Left ventricle myocardium superior (tissue), 1 donor: ENCODE measurements at regions not wholly inside any gene's neighbourhood (a gene's known extent, or its start where the extent isn't known, plus 50 kb on each side); places are given as distances from the start of the nearest gene placed in this dataset.
A peak's percentile ranks its signal among the peaks of the same experiment; 100 is the strongest.

Experiments used
- ATAC-seq: fragments of 200-7000 bp; cut with Tn5 transposase; one replicate; pipeline ENCODE4 v1.9.1; 2020; ENCODE audit warnings: mild to moderate bottlenecking, moderate library complexity
- DNase-seq: peaks from one replicate; pipeline ENCODE4 v3.0.0-alpha.2; 2020
- intact Hi-C: fragments of 100-400 bp; cut with micrococcal nuclease; formaldehyde crosslinking; loops from one replicate; pipeline ENCODE4 v1.11.0; 2022
- donor health status: DM: no; HTN: yes; CAD: no; lungs with severe emphysema.

DNA sequence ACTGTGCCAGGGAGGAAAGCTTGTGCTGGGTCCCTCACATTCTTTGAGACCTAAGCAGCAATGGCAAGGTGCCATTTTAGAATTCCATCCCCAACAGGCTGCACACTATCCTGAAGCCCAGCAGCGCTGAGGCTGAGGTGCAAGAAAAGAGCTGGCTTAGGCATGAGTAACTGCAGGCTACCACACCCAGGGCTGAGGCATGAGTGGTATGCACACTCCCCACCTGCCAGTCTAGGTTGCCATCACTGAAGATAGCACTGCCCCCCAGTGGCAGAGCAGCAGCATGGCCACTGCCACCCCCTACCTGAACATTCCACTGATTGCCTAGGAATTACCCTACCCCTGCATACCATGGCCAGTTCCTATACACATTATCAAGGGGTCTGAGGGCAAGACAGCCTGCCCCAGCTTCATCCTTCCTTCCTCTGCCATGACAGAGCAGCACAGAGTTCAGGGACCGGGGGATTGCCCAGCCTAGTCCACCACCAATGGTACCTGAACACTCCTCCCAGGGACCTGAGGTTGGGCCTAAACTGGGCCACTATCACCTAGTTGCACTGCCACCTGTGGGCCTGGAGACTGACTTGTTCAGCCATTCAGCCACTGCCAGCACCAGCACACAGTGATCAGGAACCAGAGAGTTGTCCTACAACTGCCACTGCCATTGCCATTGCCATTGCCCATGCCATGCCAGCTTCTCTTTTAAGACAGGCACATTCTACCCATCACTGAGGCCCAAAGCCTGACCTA lies 129.8 kb downstream of the SATB1 start:
- DNase-seq (peak; percentile 45), ATAC-seq (peak; percentile 96)
- intact Hi-C loops, result no loop called here

DNA sequence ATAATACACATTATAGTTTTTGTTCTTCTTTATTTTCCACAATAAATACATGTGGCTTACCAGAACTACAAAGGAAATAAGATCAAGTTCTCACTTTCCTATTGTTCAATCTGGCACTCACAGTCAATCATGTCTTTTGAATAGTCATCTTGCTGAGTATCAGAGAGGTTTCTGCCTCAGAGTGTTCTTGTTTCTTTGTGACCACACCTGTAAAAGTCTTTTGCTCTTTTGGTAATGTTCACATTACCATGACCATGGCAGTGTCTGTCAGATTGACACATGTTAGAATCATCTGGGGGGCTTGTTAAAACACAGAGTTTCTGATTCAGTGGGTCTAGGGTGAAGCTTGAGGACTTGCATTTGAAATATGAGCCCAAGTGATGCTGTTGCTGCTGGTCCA lies 135.0 kb downstream of the SATB1 start:
- DNase-seq (no peak), ATAC-seq (no peak)
- intact Hi-C loops, result no loop called here

DNA sequence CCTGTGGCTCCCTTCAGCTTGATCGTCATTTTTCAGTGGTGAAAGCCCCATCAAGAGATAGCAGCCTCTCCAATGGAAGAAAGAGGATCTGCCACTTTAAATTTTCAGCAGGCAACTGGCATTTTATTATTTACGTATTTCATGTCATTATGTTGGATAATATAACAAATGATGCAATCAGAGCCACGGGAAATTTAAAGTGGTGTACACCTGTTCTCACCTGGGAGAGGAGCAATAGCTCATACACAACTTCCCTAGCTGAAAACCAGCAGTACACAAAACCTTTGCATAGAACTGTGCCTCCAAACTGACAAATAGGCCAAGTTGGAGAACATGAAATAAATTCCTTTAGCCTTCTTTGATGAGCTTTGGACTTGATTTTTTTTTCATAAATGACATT lies 136.9 kb downstream of the SATB1 start:
- intact Hi-C loops, result no loop called here
- ATAC-seq, result no peak
- DNase-seq, result no peak

DNA sequence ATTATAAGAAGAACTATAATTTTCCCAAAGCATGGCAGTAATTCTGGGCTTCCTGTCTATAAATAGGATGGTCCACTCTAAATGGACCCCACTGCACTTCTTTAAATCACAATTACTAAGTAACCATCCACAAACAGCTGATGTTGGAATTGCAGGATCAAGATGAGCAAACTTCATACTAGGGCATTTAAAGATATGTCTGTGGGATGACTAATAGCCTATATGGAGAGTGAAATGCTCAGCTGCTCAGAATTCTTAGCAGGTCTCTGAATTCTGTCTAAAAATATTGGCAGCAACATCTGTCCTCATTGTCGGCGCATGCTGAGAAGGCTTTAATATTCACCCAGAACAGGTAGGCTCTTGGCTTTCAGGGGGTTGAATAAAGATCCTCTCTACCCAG lies 140.4 kb downstream of the SATB1 start:
- no peak for DNase-seq
- intact Hi-C loops, result no loop called here
- ATAC-seq, result no peak

DNA sequence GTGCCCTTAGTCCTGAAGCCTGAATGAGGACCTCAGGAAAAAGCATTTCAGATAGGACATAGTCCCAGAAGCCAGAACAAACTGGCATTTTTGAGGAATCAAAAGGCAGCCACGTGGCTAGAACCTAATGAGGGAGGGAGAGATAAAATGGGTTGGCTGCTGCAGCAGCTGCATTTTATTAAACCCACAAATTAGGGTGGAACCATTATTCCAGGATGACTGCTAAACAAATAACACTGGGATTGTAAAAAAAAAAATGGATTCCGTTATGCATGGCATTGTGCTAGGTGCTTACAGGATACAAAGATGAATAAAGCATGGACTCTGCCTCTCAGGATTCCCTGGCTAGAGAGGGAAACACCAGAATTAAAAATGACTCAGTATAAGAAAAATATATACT lies 141.5 kb downstream of the SATB1 start:
- intact Hi-C loops, result no loop called here
- DNase-seq (no peak), ATAC-seq (no peak)

DNA sequence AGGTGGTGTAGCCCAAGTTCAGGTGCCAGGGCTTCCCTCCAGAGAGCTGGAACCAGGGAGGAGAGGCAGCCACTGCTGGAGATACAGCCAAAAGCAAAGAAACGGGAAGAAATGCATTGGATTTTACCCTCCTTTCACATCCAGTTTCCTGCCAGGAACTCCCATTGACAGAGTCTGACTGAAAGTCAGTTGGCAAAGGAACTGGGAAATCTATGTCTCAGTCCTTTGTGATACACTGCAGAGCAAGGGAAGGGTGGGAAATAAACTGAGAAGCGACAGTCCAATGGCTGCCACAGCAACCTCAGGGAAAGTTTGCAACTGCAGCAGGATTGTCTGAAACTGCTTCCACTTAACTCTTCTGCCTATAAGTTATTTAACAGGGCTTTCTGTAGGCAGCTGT lies 142.6 kb downstream of the SATB1 start:
- DNase-seq, result no peak
- ATAC-seq, result no peak
- intact Hi-C loops, result no loop called here

DNA sequence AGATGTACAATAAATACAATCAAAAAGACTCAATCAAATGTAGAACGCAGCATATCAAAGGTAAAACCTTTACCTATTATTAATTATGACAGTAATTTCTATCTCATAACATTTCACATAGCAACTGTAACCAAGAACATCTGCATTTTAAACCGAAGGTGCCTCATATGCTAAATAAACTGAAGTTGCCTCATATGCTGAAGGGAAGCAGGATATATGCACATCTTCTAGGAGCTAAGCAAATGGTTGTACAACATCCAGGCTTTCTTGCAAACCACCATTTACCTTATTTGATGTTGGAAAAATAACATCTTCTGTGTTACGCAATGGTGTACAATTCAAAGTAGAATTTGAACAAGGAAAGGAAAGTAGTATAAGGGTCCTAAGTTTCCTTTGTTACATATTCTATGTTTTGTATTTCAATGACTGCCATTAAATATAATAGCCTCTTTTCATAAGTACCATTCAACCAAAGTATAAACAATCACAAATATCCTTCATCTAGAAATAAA lies 145.9 kb downstream of the SATB1 start:
- no peak for DNase-seq
- intact Hi-C loops, result no loop called here
- no peak for ATAC-seq

DNA sequence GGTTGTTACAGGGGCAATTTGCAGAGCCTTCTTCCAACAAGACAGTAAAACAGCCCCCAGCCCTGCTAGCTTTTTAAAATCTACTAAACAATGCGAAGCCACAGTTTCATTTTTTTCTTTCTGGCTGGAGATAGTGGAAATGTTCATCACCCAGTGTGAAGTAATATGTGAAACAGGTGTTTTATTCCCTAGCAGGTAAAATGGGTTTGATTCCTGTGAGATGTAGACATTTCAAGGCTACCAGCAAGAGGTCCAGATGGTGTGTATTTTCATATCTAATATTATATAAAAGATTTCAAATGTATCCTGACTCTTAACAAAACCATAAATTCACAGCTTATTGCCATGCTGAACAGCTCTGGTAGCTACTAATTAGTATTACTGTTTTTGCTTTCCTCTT lies 160.3 kb downstream of the SATB1 start:
- DNase-seq, result no peak
- ATAC-seq, result no peak
- intact Hi-C loops, result no loop called here

DNA sequence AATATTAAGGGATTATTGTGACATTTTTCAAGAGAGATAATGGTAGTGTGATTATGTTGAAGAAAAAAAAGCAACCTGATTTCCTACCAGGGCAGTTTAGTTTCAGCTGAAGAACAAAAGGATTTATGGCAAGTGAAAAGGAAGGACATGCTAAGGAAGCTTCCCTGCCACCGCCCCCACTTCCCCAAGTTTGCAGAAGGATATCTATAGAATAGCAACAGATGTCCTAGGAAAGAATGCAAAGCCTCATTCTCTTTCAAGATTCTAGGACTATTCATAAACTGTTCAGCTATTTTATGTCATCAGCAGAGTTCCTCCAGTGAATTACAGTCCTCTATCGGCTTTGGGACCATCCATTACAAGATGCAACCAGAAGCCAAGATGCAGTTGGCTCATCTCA lies 160.8 kb downstream of the SATB1 start:
- DNase-seq (no peak), ATAC-seq (no peak)
- intact Hi-C loops, result no loop called here

DNA sequence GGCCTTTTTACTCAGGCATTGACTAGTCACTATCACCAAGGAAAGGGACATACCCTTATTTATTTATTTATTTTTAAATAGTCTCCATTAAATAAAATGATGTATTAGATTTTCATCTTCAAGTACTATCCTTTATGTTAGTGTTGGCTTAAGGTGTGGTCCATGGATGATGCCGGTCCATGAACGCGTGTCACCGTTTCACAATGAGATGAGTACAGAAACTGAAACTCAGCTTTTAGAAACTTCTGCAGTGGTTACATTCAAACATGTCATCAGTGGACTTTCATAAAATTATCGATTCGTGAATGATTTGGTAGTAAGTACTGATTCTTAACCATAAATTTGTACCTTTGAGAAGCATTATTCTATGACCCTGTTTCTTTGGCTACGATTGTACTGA lies 166.6 kb downstream of the SATB1 start:
- DNase-seq, result no peak
- ATAC-seq, result no peak
- intact Hi-C loops, result no loop called here

DNA sequence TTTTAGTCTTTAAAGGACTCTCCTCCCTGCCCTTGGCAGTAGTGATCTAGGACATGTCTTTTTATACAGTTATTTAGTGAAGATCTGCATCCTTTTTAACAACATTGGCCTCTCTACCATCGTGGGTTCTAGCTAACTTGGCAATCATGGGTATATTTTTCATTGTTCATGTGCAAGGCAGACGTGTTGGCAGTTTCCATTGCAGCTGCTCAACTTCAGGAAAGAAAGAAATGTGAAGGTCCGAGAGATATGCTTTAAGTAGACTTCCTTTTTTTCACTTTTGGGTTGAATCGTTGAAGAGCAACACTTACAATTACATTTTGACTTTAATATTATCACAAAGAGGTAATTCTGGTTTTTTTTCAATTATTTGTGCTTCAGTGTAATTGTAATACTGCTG lies 172.6 kb downstream of the SATB1 start:
- intact Hi-C loops, result no loop called here
- DNase-seq (no peak), ATAC-seq (no peak)

DNA sequence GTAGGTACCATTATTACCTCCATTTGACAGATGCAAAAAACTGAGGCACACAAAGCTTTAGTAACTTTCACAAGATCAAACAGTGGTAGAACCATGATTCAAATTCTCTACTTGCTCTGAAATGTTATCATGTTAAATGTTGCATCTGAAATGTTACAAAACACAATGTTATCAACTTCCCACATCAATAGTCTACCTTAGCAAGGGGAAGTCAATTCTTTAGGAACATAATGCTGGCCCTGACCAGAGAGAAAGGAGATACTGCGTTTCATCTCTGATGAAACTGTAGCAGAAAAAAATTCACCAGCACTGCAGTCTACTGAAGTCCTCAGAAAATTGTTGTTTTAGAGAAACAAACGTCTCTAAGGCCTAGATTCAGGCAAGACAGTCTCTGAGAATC lies 174.1 kb downstream of the SATB1 start:
- ATAC-seq (no peak), DNase-seq (no peak)
- intact Hi-C loops, result no loop called here

DNA sequence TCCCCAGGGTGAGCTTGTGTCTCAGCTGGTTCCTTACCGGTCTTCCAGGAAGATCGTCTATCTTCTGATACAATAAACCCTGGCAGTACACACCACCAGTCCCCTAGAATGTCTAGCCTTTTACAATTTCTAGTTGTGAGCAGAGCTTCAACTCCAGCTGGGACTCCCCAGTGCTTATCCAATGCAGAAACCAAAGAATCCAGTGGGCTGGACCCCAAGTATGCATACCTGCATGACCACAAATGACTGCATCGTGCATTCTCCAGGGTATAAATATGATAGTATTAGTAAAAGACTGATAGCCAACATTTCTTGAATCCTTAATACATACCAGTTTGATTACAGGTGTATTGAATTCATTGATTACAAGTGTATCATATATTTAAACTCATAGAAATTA lies 176.0 kb downstream of the SATB1 start:
- intact Hi-C loops, result no loop called here
- ATAC-seq (no peak), DNase-seq (no peak)

DNA sequence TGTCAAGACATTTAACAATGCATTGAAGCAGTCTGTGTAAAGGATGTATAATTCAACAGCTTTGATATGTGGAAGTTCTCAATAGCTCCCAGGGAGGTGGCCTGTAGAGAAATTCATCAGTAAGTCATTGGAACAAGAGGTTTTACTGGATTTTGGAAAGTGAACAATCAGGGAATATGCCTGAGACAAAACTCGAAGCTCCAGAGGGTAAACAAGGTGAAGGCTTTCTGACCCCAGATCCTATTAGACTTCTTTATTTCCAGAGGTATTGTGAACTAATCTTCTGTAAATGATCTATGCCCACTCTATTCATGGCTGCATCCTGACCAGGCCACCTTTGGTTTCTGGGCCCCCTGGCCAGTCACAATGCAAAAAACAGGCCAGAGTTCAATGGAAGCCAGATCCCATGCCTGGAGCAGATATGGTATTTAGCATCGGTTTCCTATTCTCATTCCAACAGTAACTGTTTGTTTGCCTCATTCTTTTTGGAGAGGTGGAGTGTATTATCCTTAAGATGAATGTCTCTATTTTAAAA lies 177.3 kb downstream of the SATB1 start:
- intact Hi-C loops, result no loop called here

DNA sequence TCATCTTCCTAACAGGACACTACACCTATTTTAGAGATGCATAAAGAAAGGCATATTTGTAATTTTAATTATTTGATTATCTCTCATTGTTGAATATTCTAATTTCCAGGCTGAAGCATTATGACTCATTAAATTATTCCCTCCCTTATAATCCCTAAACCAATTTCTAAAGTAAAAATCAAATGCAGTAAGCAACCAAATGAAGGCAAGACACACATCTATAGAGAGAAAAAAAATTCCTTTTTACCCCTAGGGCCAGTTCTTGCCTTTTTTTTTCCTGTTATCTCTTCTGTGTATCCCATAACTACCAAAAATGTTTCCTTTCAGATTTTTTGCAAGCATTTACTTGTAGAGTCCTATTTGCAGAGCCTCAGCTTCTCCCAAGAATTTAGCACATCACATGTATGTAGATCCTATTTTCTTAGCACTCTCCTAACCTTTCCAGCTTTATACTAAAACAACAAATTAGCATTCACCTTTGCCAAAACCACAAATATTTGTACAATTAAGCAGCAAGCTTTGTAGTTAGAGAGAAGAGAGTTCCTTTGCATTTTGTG lies 177.9 kb downstream of the SATB1 start:
- no peak for DNase-seq
- intact Hi-C loops, result no loop called here
- no peak for ATAC-seq

More for the DNA sequence above, 177.3 kb downstream of the SATB1 start:
- no peak for ATAC-seq
- no peak for DNase-seq

DNA sequence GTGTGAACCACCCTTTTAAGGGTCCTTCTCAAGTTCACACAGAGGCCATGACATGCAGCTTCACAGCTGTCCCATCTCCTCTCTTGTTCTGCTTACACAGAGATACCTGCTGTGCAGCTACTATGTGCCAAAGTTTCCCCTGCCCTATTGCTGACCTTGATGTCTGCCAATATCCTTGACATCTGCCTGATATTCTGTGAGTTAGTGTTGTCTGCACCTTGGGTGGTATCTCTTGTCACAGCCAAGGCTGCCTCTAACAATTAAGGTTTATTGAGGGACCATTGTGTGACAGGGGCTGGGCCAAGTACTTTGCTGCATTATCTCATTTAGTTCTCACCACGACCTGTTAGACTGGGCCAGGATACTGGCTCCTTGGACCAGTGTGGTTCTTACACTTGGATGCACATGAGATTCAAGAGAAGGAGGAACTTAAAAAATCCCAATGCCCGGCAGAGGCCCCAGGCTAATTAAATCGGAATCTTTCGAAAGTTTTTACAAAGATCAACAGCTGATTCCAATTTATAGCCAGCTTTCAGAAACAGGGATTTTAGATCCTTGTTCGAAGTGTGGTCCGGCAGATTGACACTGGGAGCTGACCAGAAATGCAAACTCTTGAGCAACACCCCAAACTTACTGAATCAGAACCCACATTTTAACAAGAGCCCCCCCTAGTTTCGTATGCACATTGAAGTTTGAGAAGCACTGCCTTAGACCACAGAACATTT lies 178.6 kb downstream of the SATB1 start:
- intact Hi-C loops, result no loop called here
- no peak for DNase-seq
- ATAC-seq, result no peak

DNA sequence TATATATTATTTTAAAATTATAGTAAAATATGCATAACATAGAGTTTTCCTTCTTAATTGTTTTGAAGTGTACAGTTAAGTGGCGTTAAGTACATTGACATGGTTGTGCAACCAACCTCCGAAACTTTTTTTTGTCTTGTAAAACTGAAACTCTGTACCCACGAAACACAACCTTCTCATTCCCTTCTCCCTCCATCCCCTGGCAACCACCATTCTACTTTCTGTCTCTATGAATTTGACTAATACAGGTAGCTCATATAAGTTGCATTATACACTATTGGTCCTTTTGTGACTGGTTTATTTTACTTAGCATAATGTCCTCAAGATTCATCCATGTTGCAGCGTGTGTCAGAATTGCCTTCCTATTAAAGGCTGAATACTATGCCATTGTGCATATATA lies 179.4 kb downstream of the SATB1 start:
- no peak for DNase-seq
- intact Hi-C loops, result no loop called here
- ATAC-seq, result no peak

DNA sequence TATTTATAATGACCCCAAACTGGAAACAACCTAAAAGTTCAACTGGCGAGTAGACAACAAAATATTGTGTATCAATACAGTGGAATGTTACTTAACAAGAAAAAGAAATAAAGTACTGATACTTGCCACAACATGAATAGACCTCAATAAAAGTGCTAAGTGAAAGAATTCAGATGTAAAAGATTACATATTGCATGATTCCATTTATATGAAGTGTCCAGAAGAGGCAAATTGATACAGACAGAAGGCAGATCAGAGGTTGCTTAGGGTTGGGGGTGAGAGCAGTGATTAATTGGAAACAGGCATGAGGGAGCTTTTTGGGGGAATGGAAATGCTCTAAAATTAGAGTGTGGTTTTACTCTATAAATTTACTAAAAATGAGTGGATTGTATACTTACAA lies 183.3 kb downstream of the SATB1 start:
- no peak for DNase-seq
- no peak for ATAC-seq
- intact Hi-C loops, result no loop called here

DNA sequence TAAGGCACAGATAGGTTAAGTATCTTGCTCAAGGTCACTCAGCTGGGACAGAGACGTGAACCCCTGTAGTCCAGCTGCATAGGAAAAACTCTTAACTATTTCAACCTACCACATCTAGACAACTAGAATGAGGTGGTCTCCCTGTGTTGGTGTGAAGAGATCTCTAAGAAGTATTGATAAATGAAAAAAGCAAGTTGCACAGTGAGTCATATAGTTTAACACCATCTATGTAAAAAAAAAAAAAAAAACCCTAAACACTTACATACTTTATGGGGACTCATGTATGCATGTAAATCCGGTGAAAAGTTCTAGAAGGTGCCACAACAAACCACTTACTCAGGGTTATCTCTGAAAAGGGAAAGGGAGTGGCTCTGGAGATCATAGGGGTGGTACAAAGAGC lies 185.5 kb downstream of the SATB1 start:
- ATAC-seq (no peak), DNase-seq (no peak)
- intact Hi-C loops, result no loop called here

DNA sequence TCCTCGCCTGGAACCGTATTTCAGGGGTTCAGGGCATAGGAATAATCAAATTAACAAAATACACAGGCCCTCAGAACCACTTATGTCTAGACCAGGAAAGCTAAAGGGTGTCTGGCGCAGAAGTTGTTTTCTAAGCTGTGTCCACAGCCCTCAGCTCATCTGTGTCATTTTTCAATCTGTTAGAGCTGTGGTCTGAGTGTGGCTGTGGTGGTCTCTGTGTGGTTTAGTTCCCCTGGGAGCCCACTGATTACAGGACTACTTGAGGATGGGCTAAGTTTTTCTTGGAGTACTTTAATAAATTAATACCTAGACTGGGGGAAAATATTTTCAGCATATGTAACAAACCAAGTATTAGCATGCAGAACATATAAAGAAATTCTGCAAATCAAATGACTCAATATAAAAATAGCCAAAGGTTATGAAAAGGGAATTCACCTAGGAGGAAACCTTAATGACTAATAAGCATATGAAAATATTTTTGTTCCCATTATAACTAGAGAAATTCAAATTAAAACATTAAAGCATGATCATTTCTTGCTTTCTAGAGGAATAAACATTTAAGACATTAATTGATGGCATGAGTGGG lies 186.3 kb downstream of the SATB1 start:
- DNase-seq (no peak), ATAC-seq (no peak)
- intact Hi-C loops, result no loop called here
